Stimulated activated effector memory CD8-positive, alpha-beta T cell treated with anti-CD3 and anti-CD28 coated beads, Interleukin-12 subunit alpha, Interleukin-12 subunit beta, amount 100 ng/mL, for 72 hours (primary cell): ENCODE measurements at regions not wholly inside any gene's neighbourhood (a gene's known extent, or its start where the extent isn't known, plus 50 kb on each side); places are given as distances from the start of the nearest gene placed in this dataset.
"Not testable (repeated sequence)": the region's sequence is repeated elsewhere in the genome, so short reads cannot be mapped to it uniquely, and the experiment has no call there.

Experiments
- ATAC-seq: fragments of 150-1000 bp; cut with Tn5 transposase; 2 replicates; pipeline ENCODE4 v1.10.0; 2021
- DNase-seq, 2 donors: peaks; one replicate each; pipeline ENCODE4 v3.0.0; 2021 to 2022; ENCODE audit warnings: low spot score in 2 of 2
- H3K27ac Mint-ChIP-seq: one replicate; pipeline ENCODE4 v1.8.0; 2022; ENCODE audit warnings: mild to moderate bottlenecking, mixed read lengths
- H3K36me3 Mint-ChIP-seq: one replicate; pipeline ENCODE4 v1.8.0; 2022; ENCODE audit warnings: mild to moderate bottlenecking, mixed read lengths
- H3K4me1 Mint-ChIP-seq: one replicate; pipeline ENCODE4 v1.8.0; 2022; ENCODE audit warnings: mixed read lengths
- H3K4me3 Mint-ChIP-seq: one replicate; pipeline ENCODE4 v1.8.0; 2022; ENCODE audit warnings: mild to moderate bottlenecking, mixed read lengths
- H3K9me3 Mint-ChIP-seq: one replicate; pipeline ENCODE4 v1.8.0; 2022; ENCODE audit warnings: mixed read lengths

DNA sequence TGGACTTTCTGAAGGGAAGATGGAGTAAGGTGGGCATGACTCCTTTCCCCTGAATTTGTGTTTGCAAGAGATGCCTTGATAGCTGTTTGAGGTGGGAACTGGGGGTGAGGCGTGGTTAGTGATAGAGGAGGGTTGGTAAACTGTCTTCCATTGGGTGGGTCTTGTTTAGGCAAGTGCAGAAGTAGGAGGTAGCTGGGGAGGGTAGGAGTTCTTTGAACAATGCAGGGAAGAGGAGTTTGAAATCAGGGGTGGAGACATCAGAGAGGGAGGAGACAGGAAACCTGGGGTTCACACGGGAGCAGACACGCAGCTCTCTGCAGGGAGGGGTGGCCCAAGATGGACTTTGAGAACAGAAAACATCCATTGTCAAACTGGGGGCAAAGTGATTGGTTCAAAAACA, 267.1 kb downstream of the TSN start:
- ATAC-seq (peak; percentile 16), DNase-seq (no peak)
- Mint-ChIP-seq H3K4me3 (no peak overlapping the region), H3K4me1 (no peaks in the 10 kb centered on the region), H3K36me3 (no peaks in the 10 kb centered on the region), H3K27ac (no peak overlapping the region), H3K9me3 (no peaks in the 10 kb centered on the region)

GRCh38 chr2:122023059-122023864, 267.8 kb downstream of the TSN start:
- ATAC-seq (no peak), DNase-seq (no peak)
- Mint-ChIP-seq H3K4me1 (no peaks in the 10 kb centered on the region), H3K27ac (no peak overlapping the region), H3K4me3 (no peak overlapping the region), H3K36me3 (no peaks in the 10 kb centered on the region), H3K9me3 (no peaks in the 10 kb centered on the region)

- no peaks in the 10 kb centered on the region for H3K4me1 Mint-ChIP-seq
Observed at GRCh38 chr2:122027510-122028217, 272.2 kb downstream of the TSN start.

GRCh38 chr2:122028371-122029100, 273.1 kb downstream of the TSN start:
- DNase-seq (no peak), ATAC-seq (no peak)
- no peaks in the 10 kb centered on the region for H3K36me3 Mint-ChIP-seq
- H3K4me1 Mint-ChIP-seq, result no peaks in the 10 kb centered on the region
- H3K9me3 Mint-ChIP-seq, result no peaks in the 10 kb centered on the region
- no peak overlapping the region for H3K27ac Mint-ChIP-seq
- H3K4me3 Mint-ChIP-seq, result no peak overlapping the region

More at GRCh38 chr2:122027510-122028217, 272.2 kb downstream of the TSN start:
- no peaks in the 10 kb centered on the region for H3K9me3 Mint-ChIP-seq
- H3K4me3 Mint-ChIP-seq, result no peak overlapping the region
- H3K27ac Mint-ChIP-seq, result no peak overlapping the region
- ATAC-seq (no peak), DNase-seq (no peak)
- no peaks in the 10 kb centered on the region for H3K36me3 Mint-ChIP-seq

DNA sequence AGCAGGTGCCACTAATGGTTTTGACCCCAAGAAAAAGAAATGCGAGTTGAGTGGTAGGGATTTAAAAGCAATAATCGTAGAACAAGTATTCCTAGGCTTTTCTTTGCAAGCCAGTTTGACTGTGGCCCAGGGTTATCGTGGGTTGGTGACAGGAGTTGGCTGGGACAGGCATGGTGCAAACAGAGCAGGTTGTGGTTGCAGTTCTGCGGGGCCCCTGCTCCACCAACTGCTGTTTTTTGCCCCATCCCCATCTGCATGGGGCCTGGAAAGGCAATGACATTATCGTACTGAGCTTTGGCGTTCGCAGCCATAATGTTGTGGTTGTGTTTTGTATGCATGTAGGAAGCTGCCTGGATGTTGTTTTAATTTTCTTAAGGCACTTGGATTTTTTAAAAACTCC, 274.0 kb downstream of the TSN start:
- Mint-ChIP-seq H3K27ac (no peak overlapping the region), H3K4me3 (no peak overlapping the region), H3K9me3 (no peaks in the 10 kb centered on the region), H3K36me3 (no peaks in the 10 kb centered on the region), H3K4me1 (no peaks in the 10 kb centered on the region)
- DNase-seq, result no peak
- ATAC-seq, result no peak

- Mint-ChIP-seq H3K9me3 (no peaks in the 10 kb centered on the region), H3K4me1 (no peaks in the 10 kb centered on the region), H3K27ac (no peak overlapping the region), H3K4me3 (no peak overlapping the region), H3K36me3 (no peaks in the 10 kb centered on the region)
- ATAC-seq, result no peak
- no peak for DNase-seq
Observed at GRCh38 chr2:122029945-122030344, 274.5 kb downstream of the TSN start.

GRCh38 chr2:122031544-122032263, 276.3 kb downstream of the TSN start:
- no peak overlapping the region for H3K4me3 Mint-ChIP-seq
- H3K36me3 Mint-ChIP-seq, result no peaks in the 10 kb centered on the region
- no peak for ATAC-seq

DNA sequence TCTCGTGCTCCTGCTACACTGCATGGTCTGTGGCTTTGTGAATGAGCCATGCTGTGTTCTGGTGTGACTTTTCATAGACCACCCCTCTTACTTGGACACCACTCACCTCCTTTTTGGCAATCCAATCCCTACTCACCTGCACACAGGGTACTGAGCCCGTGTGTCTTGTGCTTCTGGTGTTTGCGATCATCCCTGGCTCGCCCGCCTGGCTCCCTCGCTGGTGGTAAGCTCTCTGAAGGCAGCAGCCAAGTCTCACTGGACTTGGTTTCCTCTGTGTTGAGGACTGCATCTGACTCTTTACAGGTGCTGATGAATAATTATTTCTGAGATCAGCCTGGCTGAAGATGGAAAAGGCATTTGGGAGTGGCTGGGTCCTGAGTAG, 276.8 kb downstream of the TSN start:
- DNase-seq (no peak), ATAC-seq (no peak)
- Mint-ChIP-seq H3K4me3 (no peak overlapping the region), H3K4me1 (no peaks in the 10 kb centered on the region), H3K9me3 (no peaks in the 10 kb centered on the region), H3K27ac (no peak overlapping the region), H3K36me3 (no peaks in the 10 kb centered on the region)

More at GRCh38 chr2:122031544-122032263, 276.3 kb downstream of the TSN start:
- no peak overlapping the region for H3K27ac Mint-ChIP-seq
- no peaks in the 10 kb centered on the region for H3K9me3 Mint-ChIP-seq
- DNase-seq, result no peak
- H3K4me1 Mint-ChIP-seq, result no peaks in the 10 kb centered on the region

DNA sequence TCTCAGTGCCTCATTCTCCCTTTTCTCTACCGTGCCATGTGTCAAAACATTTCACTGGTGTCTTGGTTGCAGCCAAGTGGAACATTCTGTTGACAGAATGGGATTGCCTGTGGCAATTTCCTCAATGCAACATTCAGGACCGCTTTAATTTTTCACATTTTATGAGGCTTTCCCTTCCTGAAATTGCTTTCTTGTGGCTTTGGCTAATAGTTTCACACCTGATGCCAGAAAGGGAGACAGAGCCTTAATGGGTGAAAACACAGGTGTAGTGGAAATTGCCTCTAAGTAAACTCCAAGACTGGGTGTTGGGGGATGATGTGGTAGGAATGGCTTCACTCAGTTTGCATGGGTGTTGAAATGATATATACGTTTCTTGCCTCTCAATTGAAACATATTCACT, 278.3 kb downstream of the TSN start:
- H3K4me1 Mint-ChIP-seq, result no peaks in the 10 kb centered on the region
- no peak overlapping the region for H3K27ac Mint-ChIP-seq
- no peaks in the 10 kb centered on the region for H3K9me3 Mint-ChIP-seq
- DNase-seq (no peak), ATAC-seq (no peak)
- H3K4me3 Mint-ChIP-seq, result no peak overlapping the region
- no peaks in the 10 kb centered on the region for H3K36me3 Mint-ChIP-seq

- Mint-ChIP-seq H3K9me3 (no peaks in the 10 kb centered on the region), H3K36me3 (no peaks in the 10 kb centered on the region), H3K4me1 (no peaks in the 10 kb centered on the region), H3K4me3 (no peak overlapping the region), H3K27ac (no peak overlapping the region)
- no peak for ATAC-seq
- DNase-seq, result no peak
Observed at GRCh38 chr2:122034344-122034743, 278.9 kb downstream of the TSN start.

DNA sequence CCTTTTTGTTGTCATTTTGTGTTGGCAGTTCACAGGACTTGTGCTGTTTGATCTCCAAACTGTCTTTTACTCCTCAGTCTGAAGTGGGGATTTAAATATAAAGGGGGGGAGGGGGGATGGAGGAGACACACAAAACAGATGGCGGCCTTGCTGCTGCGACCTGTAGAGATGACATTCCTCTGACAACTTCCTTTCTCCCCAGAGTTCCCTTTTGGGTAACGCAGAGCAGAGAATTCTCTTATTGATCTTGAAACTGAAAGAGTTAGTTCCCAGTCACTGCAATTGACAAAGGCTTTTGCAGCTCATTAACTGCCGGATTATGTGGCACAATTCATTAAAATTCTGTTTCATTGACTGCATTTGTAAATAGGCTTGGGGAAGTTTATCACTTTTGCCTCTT, 279.3 kb downstream of the TSN start:
- DNase-seq, result no peak
- Mint-ChIP-seq H3K36me3 (no peaks in the 10 kb centered on the region), H3K9me3 (no peaks in the 10 kb centered on the region), H3K4me3 (no peak overlapping the region), H3K4me1 (no peaks in the 10 kb centered on the region), H3K27ac (no peak overlapping the region)
- no peak for ATAC-seq

GRCh38 chr2:122038816-122039215, 283.4 kb downstream of the TSN start:
- not testable (repeated sequence) for ATAC-seq, DNase-seq, H3K4me3 Mint-ChIP-seq, H3K36me3 Mint-ChIP-seq, H3K4me1 Mint-ChIP-seq, H3K27ac Mint-ChIP-seq, H3K9me3 Mint-ChIP-seq

DNA sequence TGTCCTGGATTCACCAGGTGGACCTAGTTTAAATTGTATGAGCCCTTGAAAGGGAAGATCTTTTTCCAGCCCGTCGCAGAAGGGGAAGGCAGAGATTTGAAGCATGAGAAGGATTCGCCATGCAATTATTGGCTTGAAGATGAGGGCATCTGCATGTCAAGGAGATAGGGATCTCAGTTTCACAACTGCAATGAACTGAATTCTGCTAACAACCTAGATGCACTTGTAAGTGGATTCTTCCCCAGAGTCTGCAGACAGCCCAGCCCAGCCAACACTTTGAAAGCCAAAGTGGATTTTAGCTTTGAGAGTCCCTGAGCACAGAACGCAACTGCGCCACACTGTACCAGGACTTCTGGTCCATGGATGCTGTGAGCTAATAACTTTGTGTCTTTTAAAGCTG, 286.0 kb downstream of the TSN start:
- H3K9me3 Mint-ChIP-seq, result peaks cover 2% of the 10 kb centered on the region
- H3K4me1 Mint-ChIP-seq, result no peaks in the 10 kb centered on the region
- no peak overlapping the region for H3K4me3 Mint-ChIP-seq
- H3K27ac Mint-ChIP-seq, result no peak overlapping the region
- ATAC-seq, result peak; percentile 28
- no peak for DNase-seq
- H3K36me3 Mint-ChIP-seq, result no peaks in the 10 kb centered on the region

DNA sequence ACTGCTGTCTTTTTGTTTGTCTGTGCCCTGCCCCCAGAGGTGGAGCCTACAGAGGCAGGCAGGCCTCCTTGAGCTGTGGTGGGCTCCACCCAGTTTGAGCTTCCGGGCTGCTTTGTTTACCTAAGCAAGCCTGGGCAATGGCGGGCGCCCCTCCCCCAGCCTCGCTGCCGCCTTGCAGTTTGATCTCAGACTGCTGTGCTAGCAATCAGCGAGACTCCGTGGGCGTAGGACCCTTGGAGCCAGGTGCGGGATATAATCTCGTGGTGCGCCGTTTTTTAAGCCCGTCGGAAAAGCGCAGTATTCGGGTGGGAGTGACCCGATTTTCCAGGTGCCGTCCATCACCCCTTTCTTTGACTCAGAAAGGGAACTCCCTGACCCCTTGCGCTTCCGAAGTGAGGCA, 296.2 kb downstream of the TSN start:
- not testable (repeated sequence) for DNase-seq, H3K4me1 Mint-ChIP-seq, H3K4me3 Mint-ChIP-seq, H3K9me3 Mint-ChIP-seq, ATAC-seq, H3K36me3 Mint-ChIP-seq, H3K27ac Mint-ChIP-seq

GRCh38 chr2:122055521-122055931, 300.1 kb downstream of the TSN start:
- H3K9me3 Mint-ChIP-seq, result peaks cover 7% of the 10 kb centered on the region
- no peak for ATAC-seq
- DNase-seq, result no peak
- no peak overlapping the region for H3K27ac Mint-ChIP-seq
- H3K36me3 Mint-ChIP-seq, result no peaks in the 10 kb centered on the region
- no peaks in the 10 kb centered on the region for H3K4me1 Mint-ChIP-seq
- H3K4me3 Mint-ChIP-seq, result no peak overlapping the region
